Astrocyte (in vitro differentiated cells and primary cell): ENCODE measurements at regions not wholly inside any gene's neighbourhood (a gene's known extent, or its start where the extent isn't known, plus 50 kb on each side); places are given as distances from the start of the nearest gene placed in this dataset.
A peak's percentile ranks its signal among the peaks of the same experiment; 100 is the strongest.

Experiments used
- DNase-seq: peaks from one replicate; pipeline ENCODE4 v3.0.0-alpha.2; 2010; ENCODE audit warnings: low read depth
- FAIRE-seq: peaks from 2 replicates; lab custom pipeline; 2011; peaks lifted over from hg19 to GRCh38; lab: Jason Lieb, UNC
- H2AFZ ChIP-seq: 2 replicates; pipeline ENCODE4 v1.6.0; 2012; ENCODE audit warnings: low read depth, low read length, inconsistent platforms
- H3K27ac ChIP-seq: 2 replicates; pipeline ENCODE4 v1.5.1; 2011; ENCODE audit warnings: low read depth, low read length, inconsistent platforms
- H3K27me3 ChIP-seq: 2 replicates; pipeline ENCODE4 v1.6.0; 2011; ENCODE audit warnings: low read length, inconsistent platforms; ENCODE audit not compliant: insufficient read depth
- H3K36me3 ChIP-seq: 2 replicates; pipeline ENCODE4 v1.5.1; 2011; ENCODE audit warnings: low read length, inconsistent platforms; ENCODE audit not compliant: insufficient read depth
- H3K4me1 ChIP-seq: 2 replicates; pipeline ENCODE4 v1.5.1; 2011; ENCODE audit warnings: low read length, inconsistent platforms; ENCODE audit not compliant: insufficient read depth
- H3K4me2 ChIP-seq: 2 replicates; pipeline ENCODE4 v1.6.0; 2012; ENCODE audit warnings: low read length, inconsistent platforms
- H3K4me3 ChIP-seq: 2 replicates; pipeline ENCODE4 v1.5.1; 2011; ENCODE audit warnings: low read depth, mild to moderate bottlenecking, low read length, inconsistent platforms; ENCODE audit not compliant: insufficient read depth
- H3K79me2 ChIP-seq: 2 replicates; pipeline ENCODE4 v1.6.0; 2012; ENCODE audit warnings: mild to moderate bottlenecking, low read length, inconsistent platforms; ENCODE audit not compliant: insufficient read depth
- H3K9ac ChIP-seq: 2 replicates; pipeline ENCODE4 v1.6.0; 2012; ENCODE audit warnings: mild to moderate bottlenecking, low read length, inconsistent platforms
- H3K9me3 ChIP-seq: 2 replicates; pipeline ENCODE4 v1.5.1; 2012; ENCODE audit warnings: low read depth, mild to moderate bottlenecking, low read length, inconsistent platforms; ENCODE audit not compliant: insufficient read depth
- H4K20me1 ChIP-seq: 2 replicates; pipeline ENCODE4 v1.6.0; 2012; ENCODE audit warnings: low read length, inconsistent platforms; ENCODE audit not compliant: insufficient read depth
- H3K27ac Mint-ChIP-seq: one replicate; pipeline ENCODE4 v1.8.0; 2021; ENCODE audit warnings: mild to moderate bottlenecking, mixed read lengths; ENCODE audit not compliant: unreplicated experiment
- H3K27me3 Mint-ChIP-seq: one replicate; pipeline ENCODE4 v1.8.0; 2021; ENCODE audit warnings: low read depth, mixed read lengths; ENCODE audit not compliant: unreplicated experiment
- H3K36me3 Mint-ChIP-seq: one replicate; pipeline ENCODE4 v1.8.0; 2021; ENCODE audit warnings: low read depth, mixed read lengths; ENCODE audit not compliant: unreplicated experiment
- H3K4me1 Mint-ChIP-seq: one replicate; pipeline ENCODE4 v1.8.0; 2021; ENCODE audit warnings: low read depth, mixed read lengths; ENCODE audit not compliant: unreplicated experiment
- H3K4me3 Mint-ChIP-seq: one replicate; pipeline ENCODE4 v1.8.0; 2021; ENCODE audit warnings: mild to moderate bottlenecking, moderate library complexity, mixed read lengths; ENCODE audit not compliant: unreplicated experiment
- H3K9me3 Mint-ChIP-seq: one replicate; pipeline ENCODE4 v1.8.0; 2021; ENCODE audit warnings: mild to moderate bottlenecking, mixed read lengths; ENCODE audit not compliant: unreplicated experiment
- EZH2 ChIP-seq: IDR thresholded peaks from 2 replicates; pipeline ENCODE4 v1.6.1; 2012; ENCODE audit warnings: mild to moderate bottlenecking, low read length, inconsistent platforms; ENCODE audit not compliant: insufficient read depth
- TF ChIP-seq, protein P1 (sequence below): IDR thresholded peaks from 2 replicates; pipeline ENCODE4 v1.5.1; 2011; ENCODE audit warnings: low read depth, mild to moderate bottlenecking, inconsistent platforms, low read length, moderate library complexity; ENCODE audit not compliant: insufficient read depth

DNA sequence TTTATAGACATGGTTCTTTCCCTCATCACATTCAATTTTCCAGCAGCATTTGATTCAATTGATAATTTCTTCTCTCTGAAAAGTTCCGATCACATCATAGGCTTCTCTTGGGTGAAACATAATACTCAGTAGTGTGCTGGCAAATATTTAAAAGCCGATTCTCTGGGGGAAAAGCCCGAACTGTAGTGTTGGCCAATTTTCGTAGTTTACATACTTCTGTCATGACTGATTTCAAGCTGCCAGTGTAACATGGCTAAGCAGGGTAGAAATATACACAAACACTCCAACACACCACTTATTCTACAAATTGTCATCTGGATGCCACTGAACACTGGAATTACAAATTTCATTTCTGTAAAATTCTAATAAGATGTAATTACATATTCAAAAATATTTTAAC is 56.1 kb upstream of the FREM2 start:
- FAIRE-seq (no peak), DNase-seq (peak; percentile 23)
- no peaks in the 10 kb centered on the region for H3K36me3 ChIP-seq
- no peaks in the 10 kb centered on the region for H3K79me2 ChIP-seq
- Mint-ChIP-seq H3K27ac (no peak overlapping the region), H3K4me1 (no peaks in the 10 kb centered on the region), H3K9me3 (no peaks in the 10 kb centered on the region), H3K4me3 (no peak overlapping the region), H3K27me3 (no peaks in the 10 kb centered on the region), H3K36me3 (no peaks in the 10 kb centered on the region)
- no peak overlapping the region for H2AFZ ChIP-seq
- no peak overlapping the region for H3K27ac ChIP-seq
- H3K27me3 ChIP-seq, result no peaks in the 10 kb centered on the region
- no peaks in the 10 kb centered on the region for H3K9me3 ChIP-seq
- no peak overlapping the region for H3K4me3 ChIP-seq
- no peak overlapping the region for H3K9ac ChIP-seq
- no peak overlapping the region for H3K4me2 ChIP-seq
- H3K4me1 ChIP-seq, result no peaks in the 10 kb centered on the region
- no peaks in the 10 kb centered on the region for H4K20me1 ChIP-seq
- TF ChIP-seq EZH2, result no peak
- TF ChIP-seq, protein P1, sequence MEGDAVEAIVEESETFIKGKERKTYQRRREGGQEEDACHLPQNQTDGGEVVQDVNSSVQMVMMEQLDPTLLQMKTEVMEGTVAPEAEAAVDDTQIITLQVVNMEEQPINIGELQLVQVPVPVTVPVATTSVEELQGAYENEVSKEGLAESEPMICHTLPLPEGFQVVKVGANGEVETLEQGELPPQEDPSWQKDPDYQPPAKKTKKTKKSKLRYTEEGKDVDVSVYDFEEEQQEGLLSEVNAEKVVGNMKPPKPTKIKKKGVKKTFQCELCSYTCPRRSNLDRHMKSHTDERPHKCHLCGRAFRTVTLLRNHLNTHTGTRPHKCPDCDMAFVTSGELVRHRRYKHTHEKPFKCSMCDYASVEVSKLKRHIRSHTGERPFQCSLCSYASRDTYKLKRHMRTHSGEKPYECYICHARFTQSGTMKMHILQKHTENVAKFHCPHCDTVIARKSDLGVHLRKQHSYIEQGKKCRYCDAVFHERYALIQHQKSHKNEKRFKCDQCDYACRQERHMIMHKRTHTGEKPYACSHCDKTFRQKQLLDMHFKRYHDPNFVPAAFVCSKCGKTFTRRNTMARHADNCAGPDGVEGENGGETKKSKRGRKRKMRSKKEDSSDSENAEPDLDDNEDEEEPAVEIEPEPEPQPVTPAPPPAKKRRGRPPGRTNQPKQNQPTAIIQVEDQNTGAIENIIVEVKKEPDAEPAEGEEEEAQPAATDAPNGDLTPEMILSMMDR, result no peak

- H3K9me3 ChIP-seq, result no peaks in the 10 kb centered on the region
- no peak overlapping the region for H2AFZ ChIP-seq
- no peaks in the 10 kb centered on the region for H3K79me2 ChIP-seq
- no peak overlapping the region for H3K27ac ChIP-seq
- H3K9ac ChIP-seq, result no peak overlapping the region
- no peaks in the 10 kb centered on the region for H3K27me3 ChIP-seq
- no peaks in the 10 kb centered on the region for H3K4me1 Mint-ChIP-seq
- H3K4me3 ChIP-seq, result no peak overlapping the region
- H3K27ac Mint-ChIP-seq, result no peak overlapping the region
- no peak for DNase-seq
- H3K36me3 Mint-ChIP-seq, result no peaks in the 10 kb centered on the region
- TF ChIP-seq, protein P1, result no peak
- no peak for TF ChIP-seq EZH2
- no peaks in the 10 kb centered on the region for H3K9me3 Mint-ChIP-seq
- H3K36me3 ChIP-seq, result no peaks in the 10 kb centered on the region
- H3K4me2 ChIP-seq, result no peak overlapping the region
- H3K4me1 ChIP-seq, result no peaks in the 10 kb centered on the region
- no peaks in the 10 kb centered on the region for H4K20me1 ChIP-seq
- FAIRE-seq, result no peak
- H3K4me3 Mint-ChIP-seq, result no peak overlapping the region
- no peaks in the 10 kb centered on the region for H3K27me3 Mint-ChIP-seq
These were observed 51.8 kb upstream of the FREM2 start for GRCh38 chr13:38635030-38635429.

- no peaks in the 10 kb centered on the region for H3K9me3 ChIP-seq
- TF ChIP-seq EZH2, result no peak
- TF ChIP-seq, protein P1, result no peak
- no peak for FAIRE-seq
These were observed 50.8 kb upstream of the FREM2 start for GRCh38 chr13:38636073-38636472.

More at GRCh38 chr13:38636073-38636472, 50.8 kb upstream of the FREM2 start:
- Mint-ChIP-seq H3K4me3 (no peak overlapping the region), H3K36me3 (no peaks in the 10 kb centered on the region), H3K4me1 (no peaks in the 10 kb centered on the region), H3K27ac (no peak overlapping the region), H3K9me3 (no peaks in the 10 kb centered on the region), H3K27me3 (no peaks in the 10 kb centered on the region)
- Histone ChIP-seq H3K9ac (no peak overlapping the region), H2AFZ (no peak overlapping the region), H3K4me2 (no peak overlapping the region), H3K27me3 (no peaks in the 10 kb centered on the region), H3K4me1 (no peaks in the 10 kb centered on the region), H3K36me3 (no peaks in the 10 kb centered on the region), H4K20me1 (no peaks in the 10 kb centered on the region), H3K79me2 (no peaks in the 10 kb centered on the region), H3K27ac (no peak overlapping the region), H3K4me3 (no peak overlapping the region)
- DNase-seq, result no peak
